AG04449 (cell line): ENCODE measurements at regions not wholly inside any gene's neighbourhood (a gene's known extent, or its start where the extent isn't known, plus 50 kb on each side); places are given as distances from the start of the nearest gene placed in this dataset.

Experiments used
- CTCF ChIA-PET: fragments of 350-600 bp; formaldehyde crosslinking; extraction: SDS; loops from one replicate; lab custom pipeline; 2021; ENCODE audit warnings: antibody characterized with exemption; lab: Yijun Ruan, JAX
- POLR2A ChIA-PET: fragments of 400-600, 350-600 bp; formaldehyde crosslinking; extraction: SDS; loops from one replicate; lab custom pipeline; 2020; ENCODE audit warnings: antibody characterized with exemption, inconsistent platforms; lab: Yijun Ruan, JAX
- DNase-seq: peaks from one replicate; pipeline ENCODE4 v3.0.0-alpha.2; 2010; ENCODE audit warnings: low read depth, low spot score
- H3K4me3 ChIP-seq: 2 replicates; pipeline ENCODE4 v1.5.1; 2011; ENCODE audit warnings: low read depth, mild to moderate bottlenecking, control low read depth, low read length
- CTCF ChIP-seq: IDR thresholded peaks from one replicate; pipeline ENCODE4 v1.5.1; 2011; ENCODE audit warnings: mild to moderate bottlenecking, moderate library complexity, low read length, control low read depth, inconsistent platforms; ENCODE audit not compliant: insufficient read depth; ENCODE audit errors: missing control alignments

GRCh38 chr18:39441648-39442047 lies 1876.0 kb upstream of the CELF4 start:
- POLR2A ChIA-PET = no interaction called here
- no peak for DNase-seq
- TF ChIP-seq CTCF = no peak
- H3K4me3 ChIP-seq = no peak overlapping the region
- CTCF ChIA-PET = no interaction called here

GRCh38 chr18:39435996-39436395 lies 1870.4 kb upstream of the CELF4 start:
- POLR2A ChIA-PET = no interaction called here
- H3K4me3 ChIP-seq = no peak overlapping the region
- TF ChIP-seq CTCF = no peak
- CTCF ChIA-PET = no interaction called here
- no peak for DNase-seq

DNA sequence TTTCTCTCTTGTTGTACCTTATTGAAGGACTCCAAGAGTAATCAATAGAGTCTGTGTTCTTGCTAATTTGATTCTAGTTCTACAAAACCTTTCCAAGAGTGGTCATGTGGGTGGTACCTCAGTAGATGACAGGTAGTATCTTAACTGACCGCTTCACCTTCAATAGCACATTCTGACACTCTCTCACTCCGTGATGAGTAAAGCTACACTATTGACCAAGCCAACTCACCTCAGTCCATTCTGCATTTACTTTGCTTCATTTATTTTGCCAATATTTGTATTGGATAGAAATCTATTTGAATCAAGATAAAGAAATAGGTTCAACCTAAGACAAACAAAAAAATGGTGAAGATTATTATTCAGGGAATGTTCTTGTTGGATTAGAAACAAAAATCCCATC lies 1869.6 kb upstream of the CELF4 start:
- no peak for TF ChIP-seq CTCF
- no peak overlapping the region for H3K4me3 ChIP-seq
- ChIA-PET CTCF (no interaction called here), POLR2A (no interaction called here)
- DNase-seq = no peak

- TF ChIP-seq CTCF = no peak
- DNase-seq = no peak
- ChIA-PET CTCF (no interaction called here), POLR2A (no interaction called here)
- no peak overlapping the region for H3K4me3 ChIP-seq
These were observed 1868.8 kb upstream of the CELF4 start for GRCh38 chr18:39434223-39434920.

- POLR2A ChIA-PET = no interaction called here
- CTCF ChIA-PET = no interaction called here
These were observed 1859.7 kb upstream of the CELF4 start for GRCh38 chr18:39425172-39425850.

More at GRCh38 chr18:39425172-39425850, 1859.7 kb upstream of the CELF4 start:
- TF ChIP-seq CTCF = no peak
- no peak for DNase-seq
- H3K4me3 ChIP-seq = no peak overlapping the region
